Esophagus mucosa (tissue), 1 donor: ENCODE measurements at regions not wholly inside any gene's neighbourhood (a gene's known extent, or its start where the extent isn't known, plus 50 kb on each side); places are given as distances from the start of the nearest gene placed in this dataset.
A peak's percentile ranks its signal among the peaks of the same experiment; 100 is the strongest.
"Not testable (repeated sequence)": the region's sequence is repeated elsewhere in the genome, so short reads cannot be mapped to it uniquely, and the experiment has no call there.

Experiments used
- ATAC-seq: fragments of 200-7000 bp; cut with Tn5 transposase; one replicate; pipeline ENCODE4 v1.9.1; 2020
- donor health status: DM: yes; HTN: yes; CAD: no.

DNA sequence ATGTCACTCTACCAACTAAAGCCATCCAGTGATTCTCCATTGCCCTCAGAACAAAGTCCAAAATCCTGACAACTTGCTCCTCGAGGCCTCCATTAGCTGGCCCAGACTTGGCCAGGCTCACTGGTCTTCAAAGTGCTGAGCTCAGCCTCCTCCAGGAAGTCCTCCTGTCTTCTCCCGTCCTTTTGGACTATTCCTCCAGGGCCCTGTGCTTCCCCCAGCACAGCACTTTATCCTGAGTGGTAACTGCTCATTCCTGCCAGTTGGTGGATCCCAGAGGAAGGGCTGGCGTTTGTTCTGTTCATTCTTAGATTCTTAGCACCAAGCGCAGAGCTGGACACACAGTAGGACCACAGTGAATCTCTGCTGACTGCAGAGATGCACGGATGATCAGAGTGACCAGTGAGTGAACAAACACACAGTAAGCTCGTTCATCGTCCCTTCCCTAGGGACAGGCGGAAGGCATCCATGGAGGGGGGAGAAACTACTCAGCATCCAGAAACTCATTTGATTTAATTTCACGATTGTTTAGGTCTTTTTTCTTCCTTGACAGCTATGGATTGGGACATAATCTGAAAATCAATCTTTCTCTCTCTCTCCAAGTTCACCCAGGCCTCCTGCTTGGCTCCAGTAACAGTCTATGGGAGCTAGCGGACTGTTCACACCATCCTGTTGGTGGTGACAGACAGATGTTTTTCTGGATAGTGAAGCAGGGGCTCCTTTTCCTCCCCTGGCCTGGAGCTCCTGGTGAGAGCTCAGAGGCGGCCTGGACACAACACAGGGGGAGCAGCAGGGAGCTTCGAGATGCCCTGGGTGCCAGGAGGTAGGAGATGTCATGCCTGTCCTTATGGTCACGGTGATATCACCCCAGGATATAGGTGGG, 180.2 kb downstream of the PTPRU start:
- no peak for ATAC-seq

DNA sequence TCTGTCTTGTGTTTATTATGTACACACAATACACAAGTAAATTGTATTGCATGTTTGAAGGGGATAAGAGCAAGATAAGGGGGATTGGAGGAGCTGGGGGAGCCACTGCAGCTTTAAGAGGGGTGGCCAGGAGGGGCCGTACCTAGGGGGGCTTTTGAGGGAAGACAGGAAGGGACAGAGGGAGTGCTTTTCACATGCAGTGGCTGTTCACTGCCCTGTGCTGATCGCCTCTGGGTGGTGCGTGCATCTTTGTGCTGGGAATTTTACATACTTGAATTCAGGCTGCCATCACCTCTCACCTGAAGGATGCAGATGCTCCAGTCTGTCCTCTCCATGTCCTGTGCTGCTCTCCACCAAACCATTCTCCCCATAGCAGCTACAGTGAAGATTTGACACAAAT, 179.5 kb downstream of the PTPRU start:
- no peak for ATAC-seq

DNA sequence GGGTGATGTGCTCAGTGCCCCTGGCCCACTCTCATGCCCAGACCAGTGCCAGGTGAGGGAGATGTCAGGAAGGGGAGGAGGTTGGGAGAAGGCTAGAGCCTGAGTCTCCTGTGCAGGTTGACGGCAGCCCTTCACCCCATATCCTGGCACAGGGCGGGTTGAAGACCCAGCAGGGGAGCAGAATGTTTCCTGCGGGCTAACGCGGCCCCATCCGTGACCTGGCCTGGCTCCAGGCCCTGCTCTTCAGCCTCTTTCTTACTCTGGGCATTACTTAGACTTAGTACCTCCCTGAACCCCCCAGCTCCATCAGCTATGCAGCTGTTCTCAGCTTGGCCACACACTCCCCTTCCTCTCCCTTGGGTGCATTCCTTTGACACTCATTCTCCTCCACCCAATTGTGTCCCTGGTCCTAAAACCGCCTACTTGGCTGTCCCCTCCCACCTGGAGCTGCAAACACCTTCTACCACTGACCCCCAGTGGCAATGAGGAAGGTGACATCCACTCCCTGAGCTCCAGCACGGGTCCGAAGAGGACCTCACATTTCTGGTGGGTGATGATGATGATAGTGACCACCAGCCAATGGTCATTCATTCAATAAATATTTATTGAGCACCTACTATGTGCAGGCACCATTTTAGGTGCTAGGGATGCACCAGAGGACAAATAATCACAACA, 179.0 kb downstream of the PTPRU start:
- no peak for ATAC-seq

DNA sequence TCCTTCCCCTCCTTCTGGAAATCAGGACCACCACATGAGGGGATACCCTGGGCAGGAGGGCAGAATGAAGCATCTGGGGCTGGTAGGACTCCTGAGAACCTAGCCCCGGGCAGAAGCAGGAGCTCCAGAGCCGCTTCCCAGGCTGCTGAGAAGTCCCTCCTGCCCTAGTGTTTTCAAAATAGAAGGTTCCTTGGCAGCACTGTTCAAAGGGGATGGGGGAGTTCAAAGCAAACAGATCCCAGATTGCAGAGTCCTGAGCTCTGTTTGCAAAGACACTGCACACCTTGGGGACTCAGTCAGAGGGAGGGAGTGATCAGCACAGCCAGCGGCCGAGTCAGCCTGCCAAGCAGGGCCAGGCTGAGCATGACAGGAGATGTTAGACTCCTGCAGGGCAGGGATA, 177.8 kb downstream of the PTPRU start:
- ATAC-seq, result no peak

GRCh38 chr1:29413661-29414060, 177.3 kb downstream of the PTPRU start:
- ATAC-seq, result no peak

DNA sequence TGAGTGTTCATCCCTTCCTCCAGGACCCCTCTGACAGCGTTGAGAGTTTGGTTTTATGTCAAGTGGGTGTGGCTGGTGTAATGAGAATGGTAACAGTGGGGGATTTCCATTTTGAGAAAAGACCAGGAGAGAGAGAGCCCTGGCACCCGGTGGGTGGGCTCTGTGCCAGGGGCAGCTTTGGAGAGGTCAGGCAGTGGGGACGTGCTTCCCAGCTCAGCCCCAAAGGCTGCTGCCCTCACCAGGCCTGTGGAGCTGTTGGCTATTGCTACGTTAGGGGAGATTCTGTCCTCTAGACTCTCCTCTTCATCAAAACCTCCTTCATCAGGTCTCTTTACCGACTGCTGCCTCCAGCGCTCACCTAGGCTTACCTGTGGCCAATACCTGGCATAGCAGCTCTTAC, 176.3 kb downstream of the PTPRU start:
- no peak for ATAC-seq

GRCh38 chr1:29410476-29410875, 174.2 kb downstream of the PTPRU start:
- ATAC-seq, result no peak

- no peak for ATAC-seq
These were observed 173.3 kb downstream of the PTPRU start for GRCh38 chr1:29409616-29410015.

- no peak for ATAC-seq
These were observed 172.7 kb downstream of the PTPRU start for GRCh38 chr1:29408831-29409605.

DNA sequence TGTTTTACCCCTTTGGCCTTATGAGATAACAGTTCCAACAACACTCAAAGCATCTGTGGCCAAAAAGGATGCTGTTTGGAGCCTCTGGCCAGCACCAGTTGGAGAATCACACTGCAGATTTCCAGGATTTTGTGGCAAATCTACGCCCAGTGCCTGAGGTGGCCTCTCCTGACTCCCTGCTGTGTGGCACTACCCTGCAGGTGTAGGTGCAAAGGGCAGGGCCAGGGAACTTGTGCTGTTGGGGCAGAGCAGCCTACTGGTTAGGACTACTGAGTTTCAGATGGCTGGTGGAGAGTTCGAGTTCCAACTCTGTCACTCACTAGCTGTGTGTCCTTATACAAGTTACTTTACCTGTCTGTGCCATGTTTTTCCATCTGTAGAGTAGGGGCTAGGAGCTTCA, 170.5 kb downstream of the PTPRU start:
- no peak for ATAC-seq

GRCh38 chr1:29400203-29400602, 163.9 kb downstream of the PTPRU start:
- not testable (repeated sequence) for ATAC-seq

DNA sequence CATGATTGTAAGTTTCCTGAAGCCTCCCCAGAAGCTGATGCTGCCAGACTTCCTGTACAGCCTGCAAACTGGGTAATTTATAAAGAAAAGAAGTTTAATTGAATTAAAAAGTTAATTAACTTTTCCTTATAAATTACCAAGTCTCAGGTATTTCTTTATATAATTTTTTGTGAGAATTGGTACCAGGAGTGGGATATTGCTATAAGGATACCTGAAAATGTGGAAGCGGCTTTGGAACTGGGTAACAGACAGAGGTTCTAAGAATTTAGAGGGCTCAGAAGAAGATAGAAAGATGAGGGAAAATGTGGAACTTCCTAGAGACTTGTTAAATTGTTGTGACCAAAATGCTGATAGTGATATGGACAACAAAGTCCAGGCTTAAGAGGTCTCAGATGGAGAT, 163.1 kb downstream of the PTPRU start:
- ATAC-seq, result no peak

- ATAC-seq, result peak; percentile 92
These were observed 162.1 kb downstream of the PTPRU start for GRCh38 chr1:29398431-29398830.

- no peak for ATAC-seq
These were observed 161.7 kb downstream of the PTPRU start for GRCh38 chr1:29397981-29398380.

DNA sequence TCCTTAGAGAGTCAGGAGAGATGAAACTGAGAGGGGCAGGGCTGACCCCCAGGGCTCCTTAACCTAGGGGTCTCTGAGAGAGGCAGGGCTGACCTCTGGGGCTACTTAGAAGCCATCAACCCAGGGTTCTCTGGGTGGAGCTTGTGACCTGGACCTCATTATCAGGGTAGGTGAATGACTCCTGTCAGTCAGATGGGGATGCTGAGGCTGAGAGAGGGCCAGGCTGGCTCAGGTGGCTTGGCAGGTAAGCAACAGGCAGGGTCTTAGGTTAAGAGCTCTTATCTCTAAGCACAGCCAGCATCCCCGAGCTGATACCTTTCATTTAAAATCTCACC, 160.9 kb downstream of the PTPRU start:
- ATAC-seq, result no peak

GRCh38 chr1:29396438-29397255, 160.3 kb downstream of the PTPRU start:
- peak; percentile 17 for ATAC-seq

- ATAC-seq, result no peak
These were observed 159.6 kb downstream of the PTPRU start for GRCh38 chr1:29395736-29396437.

GRCh38 chr1:29394521-29395225, 158.4 kb downstream of the PTPRU start:
- no peak for ATAC-seq

DNA sequence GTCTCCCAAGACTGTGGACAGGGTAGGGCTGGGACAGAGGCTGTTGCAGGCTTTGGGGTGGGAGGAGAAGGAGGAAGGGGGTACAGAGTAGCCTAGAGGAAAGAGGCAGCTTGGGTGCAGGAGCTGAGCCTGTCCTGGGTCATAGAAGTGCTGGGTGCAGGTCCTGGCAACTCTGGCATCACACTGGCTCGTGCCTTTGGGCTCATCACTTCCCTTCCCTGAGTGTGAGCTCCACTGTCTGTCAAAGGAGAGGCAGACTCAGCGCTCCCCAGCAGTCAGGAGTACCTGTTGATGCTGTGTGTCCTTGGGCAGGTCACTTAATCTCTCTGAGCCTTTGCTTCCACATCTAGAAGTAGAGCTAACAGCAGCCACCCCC, 157.1 kb downstream of the PTPRU start:
- no peak for ATAC-seq

DNA sequence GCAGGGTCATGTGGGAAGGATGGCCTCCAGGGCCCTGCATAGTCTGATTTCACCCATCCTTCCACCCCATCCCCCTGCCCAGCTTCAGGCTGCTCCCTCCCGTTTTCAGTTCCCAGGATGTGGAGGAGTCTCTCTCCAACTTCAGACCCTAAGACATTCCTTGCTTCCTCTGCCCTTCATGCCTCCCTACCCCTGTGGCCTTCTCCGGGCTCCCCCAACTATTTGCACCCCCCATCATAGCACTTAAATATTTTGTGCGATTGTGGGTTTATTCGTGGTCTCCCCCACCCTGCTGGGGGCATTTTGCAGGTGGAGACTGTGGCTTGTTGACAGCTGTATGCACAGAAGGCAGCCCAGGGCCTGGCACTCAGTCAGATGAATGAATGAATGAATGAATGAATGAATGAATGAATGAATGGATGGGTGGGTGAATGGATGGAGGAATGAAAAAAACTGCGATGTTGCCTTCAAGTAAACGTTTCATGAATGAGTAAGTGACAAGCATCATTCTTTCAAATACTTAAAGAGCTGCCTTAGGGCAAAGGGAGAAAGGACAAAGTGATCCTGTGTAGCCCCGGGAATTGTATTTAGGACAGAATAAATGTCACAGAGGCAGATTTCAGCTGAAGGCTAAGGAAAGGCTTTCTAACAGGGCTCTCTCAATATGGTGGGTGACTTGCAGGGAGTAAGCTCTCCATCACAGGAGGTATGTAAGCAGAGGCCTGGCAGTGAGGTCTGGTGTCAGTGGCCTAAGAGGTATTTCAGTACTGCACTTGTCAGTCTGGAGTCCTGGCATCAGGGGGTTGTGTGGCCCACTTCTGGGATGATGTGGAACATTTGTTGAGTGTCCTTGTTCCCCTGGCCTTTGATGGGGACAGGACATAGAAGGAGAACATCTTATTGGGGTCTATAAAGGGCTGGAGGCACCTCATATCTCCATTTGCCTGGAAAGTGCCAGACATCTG, 156.4 kb downstream of the PTPRU start:
- no peak for ATAC-seq
